ENCODE measurements at regions not wholly inside any gene's neighbourhood (a gene's known extent, or its start where the extent isn't known, plus 50 kb on each side); places are given as distances from the start of the nearest gene placed in this dataset.

GRCh38 chr3:105923140-105923539 is 54.3 kb upstream of the CBLB start:
- no peak for DNase-seq (ENCODE audit: low read depth in 2 of 2)

GRCh38 chr3:105927741-105928140 is 58.9 kb upstream of the CBLB start:
- DNase-seq (ENCODE audit: low read depth in 2 of 2) = no peak

- no peak for DNase-seq (ENCODE audit: low read depth in 2 of 2)
These were observed 61.9 kb upstream of the CBLB start for GRCh38 chr3:105930733-105931132.

GRCh38 chr3:105931500-105931899 is 62.7 kb upstream of the CBLB start:
- no peak for DNase-seq (ENCODE audit: low read depth in 2 of 2)

GRCh38 chr3:105933871-105934270 is 65.1 kb upstream of the CBLB start:
- DNase-seq (ENCODE audit: low read depth in 2 of 2) = no peak

- DNase-seq (ENCODE audit: low read depth in 2 of 2) = no peak
These were observed 69.3 kb upstream of the CBLB start for GRCh38 chr3:105938101-105938500.

- no peak for DNase-seq (ENCODE audit: low read depth in 2 of 2)
These were observed 70.0 kb upstream of the CBLB start for GRCh38 chr3:105938806-105939205.

GRCh38 chr3:105944276-105944675 is 75.5 kb upstream of the CBLB start:
- no peak for DNase-seq (ENCODE audit: low read depth in 2 of 2)

GRCh38 chr3:105944721-105945120 is 75.9 kb upstream of the CBLB start:
- DNase-seq (ENCODE audit: low read depth in 2 of 2) = no peak

GRCh38 chr3:105948101-105948500 is 79.3 kb upstream of the CBLB start:
- no peak for DNase-seq (ENCODE audit: low read depth in 2 of 2)

- DNase-seq (ENCODE audit: low read depth in 2 of 2) = no peak
These were observed 82.2 kb upstream of the CBLB start for GRCh38 chr3:105950881-105951600.

- DNase-seq (ENCODE audit: low read depth in 2 of 2) = no peak
These were observed 85.0 kb upstream of the CBLB start for GRCh38 chr3:105953831-105954230.

GRCh38 chr3:105956306-105956705 is 87.5 kb upstream of the CBLB start:
- no peak for DNase-seq (ENCODE audit: low read depth in 2 of 2)

GRCh38 chr3:105957722-105958121 is 88.9 kb upstream of the CBLB start:
- no peak for DNase-seq (ENCODE audit: low read depth in 2 of 2)

GRCh38 chr3:105958237-105959000 is 89.6 kb upstream of the CBLB start:
- DNase-seq (ENCODE audit: low read depth in 2 of 2) = no peak

GRCh38 chr3:105959851-105960250 is 91.0 kb upstream of the CBLB start:
- DNase-seq (ENCODE audit: low read depth in 2 of 2) = no peak

- no peak for DNase-seq (ENCODE audit: low read depth in 2 of 2)
These were observed 91.6 kb upstream of the CBLB start for GRCh38 chr3:105960381-105960780.

GRCh38 chr3:105963161-105963560 is 94.3 kb upstream of the CBLB start:
- no peak for DNase-seq (ENCODE audit: low read depth in 2 of 2)

GRCh38 chr3:105965384-105965783 is 96.6 kb upstream of the CBLB start:
- no peak for DNase-seq (ENCODE audit: low read depth in 2 of 2)

- no peak for DNase-seq (ENCODE audit: low read depth in 2 of 2)
These were observed 98.3 kb upstream of the CBLB start for GRCh38 chr3:105967117-105967516.

- no peak for DNase-seq (ENCODE audit: low read depth in 2 of 2)
These were observed 101.5 kb upstream of the CBLB start for GRCh38 chr3:105970283-105970682.

- no peak for DNase-seq (ENCODE audit: low read depth in 2 of 2)
These were observed 103.3 kb upstream of the CBLB start for GRCh38 chr3:105972069-105972468.

- DNase-seq (ENCODE audit: low read depth in 2 of 2) = no peak
These were observed 105.6 kb upstream of the CBLB start for GRCh38 chr3:105974381-105974780.
